ENCODE measurements at regions not wholly inside any gene's neighbourhood (a gene's known extent, or its start where the extent isn't known, plus 50 kb on each side); places are given as distances from the start of the nearest gene placed in this dataset.
A peak's percentile ranks its signal among the peaks of the same experiment; 100 is the strongest.
"Not testable (repeated sequence)": the region's sequence is repeated elsewhere in the genome, so short reads cannot be mapped to it uniquely, and the experiment has no call there.

DNA sequence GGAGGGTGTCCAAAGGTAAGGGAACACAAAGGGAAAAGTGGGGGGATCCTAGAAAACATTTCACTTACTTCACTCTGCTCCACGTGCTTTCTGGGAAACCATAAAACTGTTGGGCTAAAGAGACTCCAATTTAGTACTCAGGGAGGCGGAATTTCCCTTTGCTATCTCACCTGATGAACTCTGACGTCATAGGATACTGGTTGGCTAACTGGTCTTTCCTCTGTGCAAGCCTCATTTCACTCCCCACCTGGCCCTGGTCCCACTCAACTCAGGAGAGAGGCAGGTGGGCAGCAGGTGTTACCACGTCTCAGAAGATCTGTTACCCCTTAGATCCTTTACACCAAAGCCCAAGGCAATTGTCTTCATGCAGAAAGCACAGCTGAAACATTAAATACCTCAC, 51.8 kb upstream of the PMAIP1 start:
- DNase-seq: no peak

DNA sequence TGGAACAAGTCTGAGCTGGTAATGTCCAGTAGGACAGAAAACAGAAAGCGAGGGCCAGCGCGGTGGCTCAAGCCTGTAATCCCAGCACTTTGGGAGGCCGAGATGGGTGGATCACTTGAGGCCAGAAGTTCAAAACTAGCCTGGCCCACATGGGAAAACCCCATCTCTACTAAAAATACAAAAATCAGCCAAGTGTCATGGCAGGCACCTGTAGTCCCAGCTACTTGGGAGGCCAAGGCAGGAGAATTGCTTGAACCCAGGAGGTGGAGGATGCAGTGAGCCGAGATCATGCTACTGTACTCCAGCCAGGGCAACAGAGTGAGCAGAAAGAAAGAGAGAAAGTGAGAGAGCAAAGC, 52.3 kb upstream of the PMAIP1 start:
- DNase-seq: not testable (repeated sequence)

DNA sequence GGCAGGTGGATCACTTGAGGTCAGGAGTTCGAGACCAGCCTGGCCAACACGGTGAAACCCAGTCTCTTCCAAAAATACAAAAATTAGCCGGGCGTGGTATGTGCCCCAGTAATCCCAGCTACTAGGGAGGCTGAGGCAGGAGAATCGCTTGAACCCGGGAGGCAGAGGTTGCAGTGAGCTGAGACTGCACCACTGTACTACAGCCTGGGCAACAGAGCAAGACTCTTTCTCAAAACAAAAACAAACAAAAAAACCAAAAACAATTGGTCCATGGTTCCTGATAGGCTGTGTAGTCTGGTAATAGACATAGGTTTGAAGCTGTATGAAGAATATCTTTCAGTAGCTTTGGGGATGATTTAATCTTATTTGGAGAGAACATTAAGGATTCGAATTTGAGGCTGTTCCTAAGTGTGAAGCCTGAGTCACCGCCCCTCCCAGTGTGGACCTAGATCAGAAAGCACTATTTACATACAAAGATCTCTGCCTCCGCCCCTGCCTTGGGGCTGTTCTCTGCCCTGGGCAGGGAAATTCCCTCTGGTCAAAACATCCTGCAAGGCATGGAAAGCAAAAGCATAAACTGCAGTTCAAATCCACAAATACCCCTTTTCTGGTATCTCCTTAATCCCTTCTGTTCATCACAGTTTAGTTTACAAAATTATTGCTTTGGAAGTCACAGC, 52.8 kb upstream of the PMAIP1 start:
- peak; percentile 16 for DNase-seq

DNA sequence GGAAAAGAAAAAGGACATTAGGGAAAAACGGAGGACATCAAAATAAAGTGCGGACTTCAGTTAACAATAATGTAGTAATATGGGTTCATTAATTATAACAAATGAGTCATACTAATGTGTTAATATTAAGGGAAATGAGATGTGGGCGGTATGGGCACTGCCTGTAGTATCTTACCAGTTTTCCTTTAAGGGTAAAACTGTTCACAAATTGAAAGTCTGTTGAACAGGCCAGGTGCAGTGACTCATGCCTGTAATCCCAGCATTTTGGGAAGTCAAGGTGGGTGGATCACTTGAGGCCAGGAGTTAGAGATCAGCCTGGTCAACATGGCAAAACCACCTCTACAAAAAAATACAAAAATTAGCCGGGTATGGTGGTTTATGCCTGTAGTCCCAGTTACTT, 56.8 kb upstream of the PMAIP1 start:
- no peak for DNase-seq

DNA sequence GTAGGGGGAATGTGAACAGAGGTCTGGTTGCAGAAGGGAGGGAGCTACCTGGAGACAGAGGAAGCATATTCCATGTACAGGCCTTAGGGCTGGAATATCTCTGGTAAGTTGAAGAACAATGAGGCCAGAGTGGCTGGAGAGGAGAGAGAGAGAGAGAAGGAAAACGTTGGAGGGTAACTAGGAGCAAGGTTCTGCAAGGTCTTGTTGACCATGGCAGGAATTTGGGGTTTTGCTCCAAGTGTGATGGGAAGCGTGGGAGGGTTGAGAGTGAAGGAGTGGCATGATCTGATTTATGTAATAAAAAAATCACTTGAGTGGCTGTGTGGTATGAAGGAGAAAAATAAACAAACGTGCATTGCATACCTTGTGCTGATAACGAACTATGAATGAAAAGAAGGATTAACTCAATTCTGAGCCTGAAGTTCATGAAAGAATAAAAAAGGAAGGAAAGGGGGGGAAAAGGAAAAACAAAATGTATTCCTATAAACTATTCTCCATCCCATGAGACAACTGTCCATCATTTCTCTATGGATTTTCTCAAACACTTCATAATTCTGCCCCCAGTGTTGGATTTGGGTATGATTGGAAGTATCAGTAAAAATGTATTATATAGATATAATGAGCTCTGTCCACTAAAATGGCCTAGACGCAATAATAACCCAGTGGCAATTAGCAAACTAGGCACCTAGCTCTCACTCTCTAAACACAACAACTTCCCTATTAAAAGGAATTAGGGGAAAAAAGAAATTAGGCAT, 59.7 kb upstream of the PMAIP1 start:
- no peak for DNase-seq

DNA sequence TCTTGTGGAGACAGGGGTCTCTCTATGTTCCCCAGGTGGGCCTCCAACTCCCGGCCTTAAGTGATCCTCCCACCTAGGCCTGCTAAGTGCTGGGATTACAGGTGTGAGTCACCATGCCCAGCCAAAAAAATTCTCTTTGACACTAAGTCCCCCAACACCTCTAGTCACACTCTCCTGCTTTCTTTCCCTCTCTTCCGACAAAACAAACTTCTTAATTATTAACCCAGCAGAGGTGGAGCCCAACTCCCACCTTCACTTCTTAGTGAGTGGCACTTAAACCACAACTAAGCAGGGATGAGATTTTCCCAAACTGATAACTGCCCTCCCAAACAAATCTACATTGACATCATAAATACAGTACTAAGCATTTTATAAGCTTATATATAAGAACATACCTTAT, 60.5 kb upstream of the PMAIP1 start:
- no peak for DNase-seq

DNA sequence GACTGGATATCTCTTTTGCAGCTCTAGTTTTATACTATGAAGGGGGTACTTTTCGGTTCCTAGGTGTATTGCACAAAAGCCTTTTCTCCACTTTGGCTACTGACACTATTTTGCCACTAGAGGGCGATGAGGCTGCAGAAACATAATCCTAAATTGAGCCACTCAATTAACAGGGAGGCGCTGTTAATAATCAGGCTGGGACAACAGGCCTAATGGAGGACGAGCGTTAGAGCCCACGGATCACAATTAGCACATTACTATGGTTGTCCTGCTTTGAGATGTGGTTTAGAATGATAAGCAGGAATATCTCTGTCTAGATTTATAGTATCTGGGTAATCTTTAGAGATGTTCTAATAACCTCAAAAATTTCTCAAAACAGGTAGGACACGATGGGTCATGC, 62.2 kb upstream of the PMAIP1 start:
- peak; percentile 79 for DNase-seq

DNA sequence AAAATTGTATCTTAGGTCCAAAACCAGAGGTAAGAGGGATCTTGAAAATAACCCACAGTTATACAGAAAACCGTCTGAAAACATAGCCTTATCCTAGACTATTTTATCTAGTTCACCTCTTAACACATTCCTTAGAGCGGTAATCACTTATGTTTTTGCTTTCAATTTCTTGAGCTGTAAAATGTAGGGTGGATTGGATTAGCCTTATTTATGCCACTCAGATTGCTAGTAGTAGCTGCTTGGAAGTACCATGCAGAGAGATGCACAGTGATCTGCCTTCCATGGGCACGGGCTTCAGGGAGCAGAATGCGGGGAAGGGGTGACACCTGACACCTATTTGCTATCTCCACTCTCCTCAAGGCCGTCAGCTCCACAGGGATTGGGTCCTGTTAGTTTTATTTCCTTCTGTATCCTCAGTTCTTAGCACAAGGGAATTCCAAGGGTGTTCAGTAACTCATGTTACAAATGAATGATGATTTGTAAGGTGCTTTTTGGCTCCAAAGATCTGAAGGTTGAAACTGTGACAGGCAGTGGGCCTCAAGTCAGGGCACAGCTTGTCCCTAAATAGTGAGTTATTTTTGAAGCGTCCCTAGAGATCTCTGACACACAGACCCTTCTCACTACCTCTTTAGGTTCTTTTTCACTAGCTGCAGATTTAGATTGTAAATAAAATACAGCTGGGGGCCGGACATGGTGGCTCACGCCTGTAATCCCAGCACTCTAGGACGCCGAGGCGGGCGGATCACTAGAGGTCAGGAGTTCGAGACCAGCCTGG, 64.0 kb upstream of the PMAIP1 start:
- DNase-seq: no peak

DNA sequence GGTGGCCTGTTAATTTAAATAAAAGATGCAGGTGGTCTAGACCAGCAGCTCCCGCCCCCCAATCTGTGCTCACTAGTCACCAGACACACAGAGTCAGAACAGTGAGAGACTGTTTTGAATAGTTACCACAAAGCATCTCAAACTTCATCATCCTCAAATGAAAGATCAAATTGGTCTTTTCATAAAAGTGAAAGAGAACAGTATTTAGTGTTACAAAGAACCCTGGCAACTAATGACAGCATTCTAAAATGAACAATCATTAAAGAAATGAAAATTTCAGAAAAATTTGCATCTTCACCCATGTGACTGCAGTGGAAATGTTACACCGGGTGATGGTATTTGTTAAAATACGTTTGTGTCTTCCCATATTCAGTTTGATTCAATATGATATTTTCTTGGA, 65.5 kb upstream of the PMAIP1 start:
- DNase-seq: no peak

DNA sequence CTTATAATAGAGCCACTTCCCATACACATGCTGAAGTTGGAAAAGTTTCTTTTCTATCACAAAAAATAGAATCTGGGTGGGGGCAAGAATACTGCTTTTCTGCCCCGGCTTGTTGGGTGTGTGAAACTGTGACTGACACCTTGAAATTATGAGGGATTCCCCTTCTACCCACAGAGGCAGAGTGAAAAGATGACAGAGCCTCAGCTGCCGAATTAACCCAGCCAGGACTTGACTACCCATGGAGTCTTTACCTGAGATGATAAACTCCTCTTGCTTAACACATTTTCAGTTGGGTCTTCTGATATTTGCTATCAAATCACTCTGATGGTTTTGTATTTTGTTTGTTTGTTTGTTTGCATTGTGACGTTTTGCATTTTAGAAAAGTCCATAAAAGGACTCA, 66.0 kb upstream of the PMAIP1 start:
- no peak for DNase-seq

DNA sequence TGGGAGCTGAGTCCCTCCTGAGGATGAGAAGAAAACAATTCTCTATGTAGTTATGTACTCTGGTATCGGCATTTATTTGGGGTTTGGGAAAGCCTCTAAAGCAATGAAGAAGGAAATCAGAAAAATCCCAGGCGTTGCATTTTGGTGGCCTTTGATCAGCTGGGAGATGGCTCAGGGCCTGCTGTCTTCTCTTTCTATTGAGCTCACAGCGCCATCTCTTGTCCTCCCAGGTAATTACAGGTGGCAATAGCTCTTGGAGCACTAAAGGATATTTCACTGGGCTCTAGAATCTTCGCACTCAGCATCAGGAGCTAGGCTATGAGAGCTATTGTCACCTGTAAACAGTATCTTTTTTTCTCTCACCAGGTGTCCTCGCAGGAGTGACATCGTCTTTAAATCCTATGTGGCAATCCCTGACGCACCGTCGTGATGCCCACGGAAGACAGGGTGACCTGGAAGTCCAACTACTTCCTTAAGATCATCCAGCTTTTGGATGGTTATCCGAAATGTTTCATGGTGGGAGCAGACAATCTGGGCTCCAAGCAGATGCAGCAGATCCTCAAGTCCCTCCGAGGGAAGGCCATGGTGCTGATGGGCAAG, 76.1 kb upstream of the PMAIP1 start:
- peak; percentile 41 for DNase-seq

DNA sequence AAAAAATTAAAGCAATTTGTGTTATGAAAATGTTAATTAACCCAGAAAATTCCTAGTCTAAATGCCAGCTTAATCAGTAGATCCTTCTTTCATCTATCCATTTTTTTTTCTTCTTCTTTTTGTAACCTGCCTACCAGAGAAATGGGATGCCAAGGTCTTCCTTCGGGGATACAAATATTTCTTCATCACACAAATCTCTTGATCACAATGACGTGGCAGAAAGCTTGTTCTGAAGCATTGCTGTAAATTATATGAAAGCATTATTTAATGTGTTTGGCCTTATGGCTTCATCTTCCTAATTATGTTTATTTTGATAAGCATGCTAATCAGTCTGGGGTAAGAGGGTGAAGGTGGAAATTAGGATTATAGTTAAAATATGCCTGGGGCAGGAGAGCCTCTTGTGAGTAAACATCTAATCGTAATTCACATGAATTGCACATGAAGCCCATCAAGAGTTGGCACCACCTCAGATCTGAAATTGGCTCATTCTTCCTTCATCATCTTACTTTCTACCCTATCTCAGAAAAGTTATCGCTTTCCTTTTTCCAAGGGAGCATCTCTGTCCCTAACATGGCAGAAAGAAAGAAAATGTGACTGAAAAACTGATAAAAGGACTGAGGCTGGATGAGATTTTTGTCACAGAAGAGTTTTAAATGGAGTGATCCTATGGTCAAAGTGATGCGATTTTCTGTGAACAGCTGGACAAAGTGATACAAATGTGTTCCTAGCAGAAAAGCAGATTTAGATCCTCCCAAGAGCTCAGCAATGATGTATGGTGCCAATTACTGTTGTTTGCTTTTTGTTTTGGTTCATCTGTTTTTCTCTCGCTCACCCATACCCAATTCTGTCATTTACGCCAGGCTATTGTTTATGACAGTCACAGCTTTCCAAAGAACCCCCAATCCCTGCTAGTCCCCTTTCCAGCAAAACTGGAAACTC, 76.9 kb upstream of the PMAIP1 start:
- DNase-seq: no peak

DNA sequence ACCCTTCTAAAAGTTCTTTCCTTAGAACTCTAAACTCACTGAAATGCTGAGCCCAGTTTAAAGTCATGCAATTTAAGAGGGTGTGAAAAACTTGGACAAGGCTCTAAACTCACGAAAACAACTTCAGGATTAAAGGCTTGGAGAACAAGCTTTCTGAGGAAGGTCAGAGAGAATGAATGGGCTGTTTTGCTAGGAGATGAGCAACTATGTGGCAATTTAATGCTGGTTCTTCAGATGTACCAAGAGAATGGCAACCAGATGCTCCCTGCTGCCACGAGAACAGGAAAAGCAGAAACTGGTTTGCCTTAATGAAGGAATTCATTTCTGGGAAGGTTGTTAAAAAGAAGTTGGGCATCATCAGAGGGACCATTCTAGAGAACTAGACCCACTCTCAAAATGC, 77.8 kb upstream of the PMAIP1 start:
- DNase-seq: no peak

DNA sequence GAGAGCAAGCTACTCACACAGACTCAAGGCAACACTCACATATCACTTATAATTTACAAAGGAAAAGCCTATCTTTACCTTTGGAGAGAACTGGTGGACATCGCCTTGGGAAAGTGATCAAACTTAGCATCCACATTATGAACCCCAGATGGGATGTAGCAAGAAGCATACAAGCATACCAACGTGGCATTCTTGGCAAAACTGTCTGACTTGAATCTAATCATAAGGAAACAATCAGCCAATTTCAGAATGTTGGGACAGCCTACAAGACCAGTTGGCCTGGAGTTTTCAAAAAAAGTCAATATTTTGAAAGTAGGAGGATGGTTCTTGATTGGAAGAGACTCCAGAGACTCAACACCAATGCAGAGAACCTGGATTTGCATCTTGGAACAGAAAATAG, 79.1 kb upstream of the PMAIP1 start:
- no peak for DNase-seq

DNA sequence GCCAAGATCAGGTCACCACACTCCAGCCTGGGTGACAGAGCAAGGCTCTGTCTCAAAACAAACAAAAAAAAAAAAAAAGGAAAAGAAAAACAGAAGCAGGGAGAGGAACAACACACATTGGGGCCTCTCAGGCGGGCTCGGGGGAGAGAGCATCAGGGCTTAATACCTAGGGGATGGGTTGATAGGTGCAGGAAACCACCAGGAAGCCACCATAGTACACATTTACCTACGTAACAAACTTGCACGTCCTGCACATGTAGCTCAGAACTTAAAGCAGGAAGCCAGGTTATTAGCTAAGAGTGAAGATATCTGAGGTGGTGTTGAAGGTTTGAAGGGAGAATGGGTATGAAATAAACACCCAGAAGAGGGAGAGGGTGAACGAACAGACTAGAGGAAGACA, 81.0 kb upstream of the PMAIP1 start:
- DNase-seq: no peak

DNA sequence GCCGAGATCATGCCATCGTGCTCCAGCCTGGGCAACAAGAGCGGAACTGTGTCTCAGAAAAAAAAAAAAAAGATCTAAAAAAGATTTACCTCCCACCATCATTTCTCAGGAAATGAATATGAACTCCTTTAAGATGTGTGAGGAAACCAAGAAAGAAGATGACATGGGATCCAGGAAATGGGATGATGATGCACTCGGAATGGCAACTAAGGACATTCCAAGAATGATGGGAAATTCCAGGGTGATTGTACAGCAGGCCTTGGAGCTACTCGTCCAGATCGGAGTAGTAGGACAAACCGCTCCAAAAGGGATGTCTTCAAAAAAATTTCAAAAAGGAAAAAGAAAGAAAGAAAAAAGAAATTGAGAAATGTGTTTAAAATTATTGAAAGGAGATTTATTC, 84.9 kb upstream of the PMAIP1 start:
- no peak for DNase-seq

DNA sequence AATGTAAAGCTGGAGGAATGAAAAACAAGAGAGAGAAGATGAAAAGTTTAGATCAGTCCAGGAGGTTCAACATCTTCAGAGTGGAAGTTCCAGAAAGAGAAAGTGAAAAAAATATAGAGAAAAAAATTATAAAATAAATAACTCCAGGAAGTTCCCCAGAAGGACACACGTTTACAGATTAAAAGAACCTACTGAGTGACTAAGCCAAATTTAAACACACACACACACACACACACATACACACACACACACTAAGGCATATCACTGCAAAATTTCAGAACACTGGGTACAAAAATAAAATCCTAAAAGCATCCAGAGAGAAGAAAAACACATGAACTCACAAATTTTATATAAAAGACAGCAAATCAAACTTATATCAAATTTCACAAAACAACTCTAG, 85.9 kb upstream of the PMAIP1 start:
- DNase-seq: no peak

DNA sequence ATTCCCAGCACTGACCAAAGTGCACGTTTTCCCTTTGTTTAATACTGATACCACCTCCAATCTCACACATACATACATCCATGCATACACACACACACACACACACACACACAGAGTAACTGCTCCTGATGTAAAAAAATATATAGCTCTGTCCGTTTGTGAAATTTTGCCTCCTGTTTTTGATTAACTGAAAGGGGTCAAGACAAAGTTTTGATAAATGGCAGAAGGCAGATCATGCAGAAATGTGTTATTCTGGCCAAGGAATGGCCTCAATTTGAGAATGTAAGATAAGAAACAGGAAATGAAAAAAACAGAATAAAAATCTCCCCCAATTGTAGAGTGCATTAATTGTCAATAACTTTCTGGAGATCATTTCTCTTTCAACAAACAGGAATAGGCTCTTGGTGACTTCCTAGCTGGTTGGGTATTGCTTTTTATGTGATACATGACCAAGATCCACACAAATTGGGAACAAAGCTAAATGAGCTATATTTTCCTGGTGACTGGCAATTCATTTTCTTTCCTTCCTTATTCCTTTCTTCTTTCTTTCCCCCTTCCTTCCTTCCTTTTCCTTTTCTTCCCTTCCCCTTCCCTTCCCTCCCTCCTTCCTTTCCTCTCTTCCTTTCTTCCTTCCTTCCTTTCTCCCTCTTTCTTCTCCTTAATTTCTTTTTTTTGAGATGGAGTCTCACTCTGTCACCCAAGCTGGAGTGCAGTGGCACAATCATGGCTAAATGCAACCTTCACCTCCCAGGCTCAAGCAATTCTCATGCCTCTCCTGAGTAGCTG, 88.9 kb upstream of the PMAIP1 start:
- no peak for DNase-seq

DNA sequence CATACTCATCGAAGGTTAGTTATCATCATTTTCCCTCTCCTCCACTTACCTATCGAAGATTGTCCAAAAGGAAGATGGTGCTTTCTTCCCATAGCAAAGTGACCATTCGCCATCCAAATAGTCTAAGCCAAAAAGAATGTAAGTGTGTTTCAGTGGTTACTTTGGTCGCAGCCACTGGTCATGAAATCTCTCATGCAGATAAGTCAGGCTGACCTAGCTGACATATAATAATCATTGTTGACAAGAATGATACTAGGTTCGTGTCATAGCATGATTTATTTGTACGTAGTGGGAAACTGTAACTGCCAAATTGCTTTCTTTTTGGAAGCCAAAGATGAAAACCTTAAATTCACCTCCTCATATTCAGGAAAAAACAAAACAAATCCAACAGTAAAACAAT, 89.6 kb upstream of the PMAIP1 start:
- no peak for DNase-seq

DNA sequence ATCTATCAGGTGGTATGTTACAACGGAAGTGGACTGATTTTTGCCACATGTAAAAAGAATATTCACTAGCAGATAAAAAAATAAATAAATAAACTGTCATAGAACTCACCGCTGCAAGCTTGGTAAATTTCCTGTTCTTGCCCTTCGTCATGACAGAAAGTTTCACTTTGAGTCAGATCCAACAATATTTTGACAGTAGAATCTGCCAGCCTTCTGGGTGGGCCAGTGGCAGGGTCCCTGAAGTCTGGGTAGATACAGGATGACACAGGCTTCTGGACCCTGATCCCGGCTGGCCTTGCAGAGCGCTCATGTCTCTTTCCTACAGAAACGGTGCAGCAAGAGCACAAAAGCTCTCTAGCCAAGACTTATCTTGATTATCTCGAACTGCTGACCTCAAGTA, 97.8 kb upstream of the PMAIP1 start:
- DNase-seq: peak; percentile 10

DNA sequence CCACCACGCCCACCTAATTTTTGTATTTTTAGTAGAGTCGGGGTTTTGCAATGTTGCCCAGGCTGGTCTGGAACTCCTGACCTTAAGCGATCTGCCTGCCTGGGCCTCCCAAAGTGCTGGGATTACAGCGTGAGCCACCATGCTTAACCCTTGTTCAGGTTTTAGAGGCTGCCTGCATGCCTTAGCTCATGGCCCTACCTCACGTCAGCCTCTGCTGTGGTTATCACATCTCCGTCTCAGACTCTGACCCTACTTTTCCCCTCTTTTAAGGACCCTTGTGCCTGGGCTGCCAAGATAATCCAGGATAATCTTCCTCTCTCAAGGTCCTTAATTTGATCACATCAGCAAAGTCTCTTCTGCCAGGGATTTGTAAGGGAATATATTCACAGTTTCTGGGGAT, 98.2 kb upstream of the PMAIP1 start:
- DNase-seq: no peak

DNA sequence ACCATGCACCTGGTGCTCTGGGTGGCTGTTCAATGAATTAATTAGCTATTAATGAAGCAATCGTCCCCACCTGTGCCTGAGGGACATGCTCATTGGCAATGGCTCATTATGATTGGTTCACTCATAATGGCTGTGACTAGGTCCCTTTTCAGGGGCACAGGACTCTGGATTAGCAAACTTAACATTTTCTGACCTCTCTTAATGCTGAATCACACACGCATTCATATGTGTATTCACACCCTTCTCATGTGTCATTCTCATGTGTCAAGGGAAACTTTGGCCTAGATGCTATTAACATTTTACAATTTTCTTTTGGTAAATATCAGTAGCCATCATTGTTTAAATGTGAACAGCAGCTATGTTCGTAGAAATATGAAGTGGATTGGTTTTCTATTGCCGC, 98.9 kb upstream of the PMAIP1 start:
- no peak for DNase-seq

Measured in CD4-positive, alpha-beta T cell treated with Interleukin-4 for 4 hours (primary cell).